HL-60 (cell line): ENCODE measurements at regions not wholly inside any gene's neighbourhood (a gene's known extent, or its start where the extent isn't known, plus 50 kb on each side); places are given as distances from the start of the nearest gene placed in this dataset.

Experiments used
- DNase-seq, 2 experiments: peaks; one replicate each; pipeline ENCODE4 v3.0.0-alpha.2; 2010 to 2020; ENCODE audit warnings: low read depth in 1 of 2, low spot score in 1 of 2
- H3K27ac ChIP-seq: fragments of 250-450 bp; sonication (Bioruptor Pico); replicated peaks from 2 replicates; pipeline ENCODE4 v1.5.1; 2020; ENCODE audit warnings: mild to moderate bottlenecking, moderate library complexity
- H3K27me3 ChIP-seq: fragments of 250-450 bp; sonication (Bioruptor Pico); 2 replicates; pipeline ENCODE4 v1.5.1; 2021; ENCODE audit warnings: mild to moderate bottlenecking, moderate library complexity; ENCODE audit not compliant: insufficient read depth, poor library complexity, severe bottlenecking
- H3K4me3 ChIP-seq: replicated peaks from 2 replicates; pipeline ENCODE4 v1.5.1; 2011; ENCODE audit warnings: mild to moderate bottlenecking, control low read depth, low read length; ENCODE audit not compliant: insufficient read depth
- GABPA ChIP-seq: IDR thresholded peaks from 2 replicates; pipeline ENCODE4 v1.6.1; 2012; ENCODE audit warnings: low read depth
- POLR2AphosphoS5 ChIP-seq: IDR thresholded peaks from 2 replicates; pipeline ENCODE4 v1.6.1; 2012; ENCODE audit warnings: low read depth
- REST ChIP-seq: IDR thresholded peaks from 2 replicates; pipeline ENCODE4 v1.6.1; 2012; ENCODE audit warnings: low read depth; ENCODE audit not compliant: insufficient replicate concordance
- SPI1 ChIP-seq: IDR thresholded peaks from 2 replicates; pipeline ENCODE4 v1.6.1; 2012; ENCODE audit warnings: low read depth, mild to moderate bottlenecking, borderline replicate concordance
- TF ChIP-seq, protein P1 (sequence below): IDR thresholded peaks from one replicate; pipeline ENCODE4 v1.5.1; 2011; ENCODE audit warnings: low read length, control low read depth, inconsistent platforms; ENCODE audit not compliant: insufficient read depth

DNA sequence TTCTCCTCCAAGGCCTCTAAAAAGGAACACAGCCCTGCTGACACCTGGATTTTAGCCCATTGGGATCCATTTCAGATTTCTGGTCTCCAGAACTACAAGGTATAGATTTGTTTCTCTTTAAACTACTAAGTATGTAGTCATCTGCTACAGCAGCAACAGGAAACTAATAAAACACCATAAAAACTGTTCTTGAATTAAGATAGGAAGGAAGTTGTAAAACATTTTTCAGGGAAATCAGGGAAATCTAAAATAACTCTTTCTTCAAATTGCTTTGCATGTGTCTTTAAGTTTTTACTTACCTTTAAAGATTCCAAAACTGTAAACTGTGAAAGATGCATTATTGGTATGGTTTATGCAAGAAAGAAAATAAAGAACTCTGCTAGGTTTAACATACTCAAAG lies 407.0 kb upstream of the TOM1L1 start:
- no peak overlapping the region for H3K27ac ChIP-seq
- DNase-seq, result no peak
- H3K4me3 ChIP-seq, result no peak overlapping the region
- H3K27me3 ChIP-seq, result no peaks in the 10 kb centered on the region
- TF ChIP-seq, protein P1, sequence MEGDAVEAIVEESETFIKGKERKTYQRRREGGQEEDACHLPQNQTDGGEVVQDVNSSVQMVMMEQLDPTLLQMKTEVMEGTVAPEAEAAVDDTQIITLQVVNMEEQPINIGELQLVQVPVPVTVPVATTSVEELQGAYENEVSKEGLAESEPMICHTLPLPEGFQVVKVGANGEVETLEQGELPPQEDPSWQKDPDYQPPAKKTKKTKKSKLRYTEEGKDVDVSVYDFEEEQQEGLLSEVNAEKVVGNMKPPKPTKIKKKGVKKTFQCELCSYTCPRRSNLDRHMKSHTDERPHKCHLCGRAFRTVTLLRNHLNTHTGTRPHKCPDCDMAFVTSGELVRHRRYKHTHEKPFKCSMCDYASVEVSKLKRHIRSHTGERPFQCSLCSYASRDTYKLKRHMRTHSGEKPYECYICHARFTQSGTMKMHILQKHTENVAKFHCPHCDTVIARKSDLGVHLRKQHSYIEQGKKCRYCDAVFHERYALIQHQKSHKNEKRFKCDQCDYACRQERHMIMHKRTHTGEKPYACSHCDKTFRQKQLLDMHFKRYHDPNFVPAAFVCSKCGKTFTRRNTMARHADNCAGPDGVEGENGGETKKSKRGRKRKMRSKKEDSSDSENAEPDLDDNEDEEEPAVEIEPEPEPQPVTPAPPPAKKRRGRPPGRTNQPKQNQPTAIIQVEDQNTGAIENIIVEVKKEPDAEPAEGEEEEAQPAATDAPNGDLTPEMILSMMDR, result no peak
- TF ChIP-seq REST (no peak), SPI1 (no peak), GABPA (no peak), POLR2AphosphoS5 (no peak)

DNA sequence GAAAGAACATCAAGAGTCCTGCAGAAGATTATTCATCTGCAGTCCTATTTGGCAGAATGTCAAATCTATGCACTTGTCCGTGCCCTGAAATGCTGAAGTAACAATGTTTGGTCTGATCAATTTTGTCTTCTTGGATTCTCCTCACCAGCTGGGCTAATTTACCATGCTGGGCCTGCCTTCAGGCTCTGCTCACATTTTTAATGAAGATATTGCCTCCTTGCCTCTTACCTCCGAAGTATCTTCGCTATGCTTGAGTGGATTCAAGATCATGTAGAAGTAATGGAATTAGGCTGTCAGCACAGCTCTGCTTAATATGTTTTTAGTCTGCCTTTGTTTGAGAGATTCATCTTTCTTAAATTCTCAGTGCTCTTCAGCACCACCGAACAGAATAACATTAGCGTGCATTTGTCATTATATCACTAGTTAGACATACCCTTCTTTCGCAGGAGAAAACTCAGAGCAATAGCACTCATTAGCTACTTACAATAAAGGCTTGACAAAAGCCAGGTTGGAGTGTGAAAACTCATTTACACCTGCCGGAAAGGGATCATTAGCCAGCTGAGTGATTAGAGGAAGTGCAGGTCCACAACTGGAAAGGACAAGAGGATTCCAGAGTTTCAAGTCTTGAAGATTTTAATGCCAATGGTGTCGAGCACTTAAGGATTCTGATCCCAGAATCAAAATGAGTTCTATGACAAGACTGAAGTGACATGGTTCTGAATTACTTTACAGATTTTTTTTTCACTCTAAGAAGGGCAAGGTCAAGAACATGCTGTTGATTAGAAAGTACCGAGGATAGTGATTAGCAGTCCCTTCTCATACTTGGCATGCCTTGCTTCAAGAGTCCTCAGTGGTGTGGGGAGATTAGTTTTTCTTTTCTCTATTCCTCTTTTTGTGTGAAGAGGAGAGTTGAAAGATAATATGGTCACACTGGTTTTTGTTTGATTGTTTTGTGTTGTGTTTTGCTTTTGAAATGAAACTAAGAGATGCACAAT lies 405.6 kb upstream of the TOM1L1 start:
- Histone ChIP-seq H3K27ac (no peak overlapping the region), H3K27me3 (no peaks in the 10 kb centered on the region), H3K4me3 (no peak overlapping the region)
- TF ChIP-seq REST (no peak), SPI1 (no peak), POLR2AphosphoS5 (no peak), GABPA (no peak)
- TF ChIP-seq, protein P1, result no peak
- DNase-seq, result no peak

GRCh38 chr17:54505404-54505803 lies 395.2 kb upstream of the TOM1L1 start:
- no peak for DNase-seq
- Histone ChIP-seq H3K27me3 (no peaks in the 10 kb centered on the region), H3K4me3 (no peak overlapping the region), H3K27ac (no peak overlapping the region)
- TF ChIP-seq, protein P1, result no peak
- TF ChIP-seq REST (no peak), SPI1 (no peak), POLR2AphosphoS5 (no peak), GABPA (no peak)
